Heart right ventricle (tissue), 16 donors: ENCODE measurements at regions not wholly inside any gene's neighbourhood (a gene's known extent, or its start where the extent isn't known, plus 50 kb on each side); places are given as distances from the start of the nearest gene placed in this dataset.
A peak's percentile ranks its signal among the peaks of the same experiment; 100 is the strongest.

Experiments used
- ATAC-seq, 8 donors: fragments of 200-7000 bp; cut with Tn5 transposase; one replicate each; pipeline ENCODE4 v1.9.1; 2020; ENCODE audit warnings: mild to moderate bottlenecking in 8 of 8, moderate library complexity in 8 of 8, moderate number of reproducible peaks in 1 of 8
- DNase-seq, 2 donors: peaks; one replicate each; pipeline ENCODE4 v3.0.0-alpha.2; 2020
- H3K27ac ChIP-seq, 10 donors: fragments of 200-600 bp; sonication (generic) in 2 of 10; one replicate each; pipeline versions ENCODE4 v1.5.0 to v1.8.0; 2020 to 2022; ENCODE audit warnings: mild to moderate bottlenecking in 3 of 10
- H3K27me3 ChIP-seq, 7 donors: fragments of 200-600 bp; one replicate each; pipeline ENCODE4 v1.8.0; 2021 to 2022; ENCODE audit warnings: mild to moderate bottlenecking in 2 of 7
- H3K36me3 ChIP-seq, 9 donors: fragments of 200-600 bp; sonication (generic) in 1 of 9; one replicate each; pipeline versions ENCODE4 v1.5.0 to v1.8.0; 2020 to 2022; ENCODE audit warnings: mild to moderate bottlenecking in 2 of 9
- H3K4me1 ChIP-seq, 9 donors: fragments of 200-600 bp; sonication (generic) in 1 of 9; one replicate each; pipeline versions ENCODE4 v1.5.0 to v1.8.0; 2020 to 2022; ENCODE audit warnings: mild to moderate bottlenecking in 4 of 9
- H3K4me3 ChIP-seq, 10 donors: fragments of 200-600 bp; sonication (generic) in 2 of 10; one replicate each; pipeline versions ENCODE4 v1.5.0 to v1.8.0; 2020 to 2022; ENCODE audit warnings: mild to moderate bottlenecking in 7 of 10, moderate library complexity in 2 of 10
- H3K9me3 ChIP-seq, 11 donors: fragments of 200-600 bp in 10 of 11; sonication (generic) in 2 of 11; one replicate each; pipeline versions ENCODE4 v1.5.0 to v1.8.0; 2013 to 2022; ENCODE audit warnings: mild to moderate bottlenecking in 2 of 11, control low read depth in 1 of 11, moderate library complexity in 1 of 11
- WGBS, 2 donors: extraction: QIAGEN DNeasy Blood & Tissue Kit; methylation state at CpG; one replicate each; pipeline ENCODE4 v1.1.7; 2013; ENCODE audit warnings: inconsistent platforms in 1 of 2; 5-methylcytosine and 5-hydroxymethylcytosine counted together
- intact Hi-C, 10 donors: fragments of 100-400 bp; cut with DNase I; formaldehyde crosslinking; loops; one replicate each; pipeline versions ENCODE4 v1.11.1 to v1.14.2; 2022
- TF ChIP-seq, protein P1 (sequence below), 9 donors: fragments of 200-600 bp; sonication (generic) in 2 of 9; IDR thresholded peaks; one replicate each; pipeline versions ENCODE4 v1.5.0 to v1.8.0; 2021 to 2022; ENCODE audit warnings: antibody characterized with exemption in 9 of 9, mild to moderate bottlenecking in 5 of 9, moderate library complexity in 1 of 9
- donor health status: Arrhythmogenic right ventricular cardiomyopathy.
- donor health status: ischemic (EF 13 %, LVEDD 7.1; RV severe dilation, severe dysfunction).
- donor health status: healthy with polysubstance abuse.
- donor health status: DM: no; HTN: yes; CAD: no.
- donor health status: DM: no; HTN: no; CAD: no.
- donor health status: ischemic (EF 25% LVEDD 6.9; RV normal size, moderate dysfunction).
- donor health status: ischemic (EF 25% LVEDD 5.7; RV mildly dilated, moderate dysfunction).
- donor health status: healthy.
- donor health status: DM: yes; HTN: yes; CAD: no.
- donor health status: Ischemic cardiomyopathy.
- donor health status: ischemic (EF 35%, LVEDD 5.7; RV mildly dilated, moderate dysfunction).
- donor health status: nonischemic (EF 11% LVEDD 7.7; RV severe dilation, severe dysfunction).
- donor health status: DM: yes; HTN: yes; CAD: no.
- donor health status: PGD.
- donor health status: ischemic (EF 29% LVEDD 5.4; RV normal size, mild dysfunction).
- donor health status: nonischemic (EF 23%, LVEDD 6.1; RV moderate dilation, normal function).

DNA sequence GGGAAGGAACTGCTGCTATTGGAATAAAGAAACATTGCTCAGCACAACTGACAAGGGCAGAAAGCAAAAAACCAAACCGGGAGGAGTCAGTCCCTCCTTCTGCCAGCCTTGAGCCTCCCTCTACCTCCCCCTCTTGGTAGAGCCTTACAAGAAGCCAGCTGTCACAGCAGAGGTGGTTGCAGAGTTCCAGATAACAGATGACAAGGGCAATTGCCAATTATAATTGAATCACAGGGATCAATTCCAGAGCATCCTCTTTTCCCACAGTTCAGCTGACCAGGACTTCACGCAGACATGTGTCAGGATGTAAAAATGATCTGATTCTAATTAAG lies 548.2 kb upstream of the LRRTM1 start:
- intact Hi-C loops = no loop called here
- H3K27ac ChIP-seq = no peak overlapping the region
- no peaks in the 10 kb centered on the region for H3K36me3 ChIP-seq
- DNase-seq (no peak), ATAC-seq (no peak)
- no peaks in the 10 kb centered on the region for H3K4me1 ChIP-seq
- H3K4me3 ChIP-seq = no peak overlapping the region
- WGBS, 2 donors = 41 to 44% methylated on average over 2 of the region's 2 CpGs
- H3K9me3 ChIP-seq = peaks cover 0 to 8% (median 0%) of the 10 kb centered on the region in 11 donors
- no peaks in the 10 kb centered on the region for H3K27me3 ChIP-seq
- TF ChIP-seq, protein P1, sequence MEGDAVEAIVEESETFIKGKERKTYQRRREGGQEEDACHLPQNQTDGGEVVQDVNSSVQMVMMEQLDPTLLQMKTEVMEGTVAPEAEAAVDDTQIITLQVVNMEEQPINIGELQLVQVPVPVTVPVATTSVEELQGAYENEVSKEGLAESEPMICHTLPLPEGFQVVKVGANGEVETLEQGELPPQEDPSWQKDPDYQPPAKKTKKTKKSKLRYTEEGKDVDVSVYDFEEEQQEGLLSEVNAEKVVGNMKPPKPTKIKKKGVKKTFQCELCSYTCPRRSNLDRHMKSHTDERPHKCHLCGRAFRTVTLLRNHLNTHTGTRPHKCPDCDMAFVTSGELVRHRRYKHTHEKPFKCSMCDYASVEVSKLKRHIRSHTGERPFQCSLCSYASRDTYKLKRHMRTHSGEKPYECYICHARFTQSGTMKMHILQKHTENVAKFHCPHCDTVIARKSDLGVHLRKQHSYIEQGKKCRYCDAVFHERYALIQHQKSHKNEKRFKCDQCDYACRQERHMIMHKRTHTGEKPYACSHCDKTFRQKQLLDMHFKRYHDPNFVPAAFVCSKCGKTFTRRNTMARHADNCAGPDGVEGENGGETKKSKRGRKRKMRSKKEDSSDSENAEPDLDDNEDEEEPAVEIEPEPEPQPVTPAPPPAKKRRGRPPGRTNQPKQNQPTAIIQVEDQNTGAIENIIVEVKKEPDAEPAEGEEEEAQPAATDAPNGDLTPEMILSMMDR (IDR thresholded peaks at IDR 0.05) = no peak

DNA sequence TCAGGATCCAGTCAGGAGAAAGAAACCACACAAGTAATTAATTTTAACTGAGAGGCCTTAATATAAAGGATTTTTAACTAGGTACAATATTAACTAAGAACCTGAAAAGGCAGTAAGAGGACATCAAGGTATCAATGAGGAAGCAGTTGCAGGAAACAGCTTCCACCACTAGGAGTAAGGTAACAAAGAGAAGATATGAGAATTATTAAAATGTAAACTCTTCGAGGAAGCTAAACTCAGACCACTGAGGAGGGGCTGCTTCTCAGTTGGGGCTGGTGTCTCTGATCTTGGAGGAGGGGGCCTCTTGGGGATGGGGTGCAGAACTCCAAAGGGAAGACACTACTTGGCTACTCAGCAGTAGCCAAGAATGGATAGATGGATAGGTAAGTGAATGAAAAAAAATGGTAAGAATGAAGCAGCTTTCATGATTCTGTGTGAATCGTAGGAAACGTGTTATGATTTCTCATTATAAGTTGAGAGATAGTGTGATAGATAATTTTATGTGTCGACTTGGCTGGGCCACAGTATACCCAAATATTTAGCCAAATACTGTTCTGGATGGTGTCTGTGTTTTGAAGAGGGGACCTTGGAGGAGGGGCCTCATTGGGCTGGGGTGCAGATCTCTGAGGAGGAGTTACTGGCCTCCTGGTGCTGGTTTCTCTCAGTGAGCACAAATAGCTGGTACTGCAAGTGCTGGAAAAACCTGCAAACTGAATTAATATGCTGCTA lies 547.7 kb upstream of the LRRTM1 start:
- intact Hi-C loops = no loop called here
- H3K9me3 ChIP-seq = peaks cover 0 to 8% (median 0%) of the 10 kb centered on the region in 11 donors
- TF ChIP-seq, protein P1 (IDR thresholded peaks at IDR 0.05) = no peak
- H3K4me3 ChIP-seq = no peak overlapping the region
- no peaks in the 10 kb centered on the region for H3K27me3 ChIP-seq
- no peak for DNase-seq
- no peak for ATAC-seq
- no peaks in the 10 kb centered on the region for H3K4me1 ChIP-seq
- 71 to 78% methylated on average over 4 of the region's 4 CpGs for WGBS, 2 donors
- H3K27ac ChIP-seq = no peak overlapping the region
- no peaks in the 10 kb centered on the region for H3K36me3 ChIP-seq

DNA sequence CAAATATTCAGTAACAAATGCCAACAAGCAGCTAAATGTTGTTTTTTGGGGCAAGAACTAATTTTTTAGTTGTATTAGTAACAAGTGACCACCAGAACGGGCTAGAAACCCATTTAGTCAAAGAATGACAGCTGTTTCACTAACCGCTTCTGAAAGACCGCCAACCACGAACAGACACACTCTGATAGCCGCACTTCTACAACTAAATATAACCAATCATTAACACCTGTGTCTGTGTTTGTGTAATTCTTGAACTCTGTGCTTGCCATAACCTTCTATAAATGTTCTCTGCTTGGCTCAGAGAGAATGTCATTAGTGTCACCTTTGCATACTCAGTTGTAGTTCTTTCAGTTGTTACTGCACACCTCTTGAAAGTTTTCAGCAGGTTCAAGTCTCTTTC lies 526.3 kb upstream of the LRRTM1 start:
- DNase-seq = no peak
- 81 to 82% methylated on average over 5 of the region's 5 CpGs for WGBS, 2 donors
- Histone ChIP-seq H3K4me3 (no peak overlapping the region), H3K27ac (no peak overlapping the region), H3K9me3 (no peaks in the 10 kb centered on the region), H3K36me3 (no peaks in the 10 kb centered on the region), H3K27me3 (no peaks in the 10 kb centered on the region), H3K4me1 (no peaks in the 10 kb centered on the region)
- intact Hi-C loops = no loop called here
- TF ChIP-seq, protein P1 (IDR thresholded peaks at IDR 0.05) = no peak
- peak in 1 of 8 donors; percentile 42 for ATAC-seq

DNA sequence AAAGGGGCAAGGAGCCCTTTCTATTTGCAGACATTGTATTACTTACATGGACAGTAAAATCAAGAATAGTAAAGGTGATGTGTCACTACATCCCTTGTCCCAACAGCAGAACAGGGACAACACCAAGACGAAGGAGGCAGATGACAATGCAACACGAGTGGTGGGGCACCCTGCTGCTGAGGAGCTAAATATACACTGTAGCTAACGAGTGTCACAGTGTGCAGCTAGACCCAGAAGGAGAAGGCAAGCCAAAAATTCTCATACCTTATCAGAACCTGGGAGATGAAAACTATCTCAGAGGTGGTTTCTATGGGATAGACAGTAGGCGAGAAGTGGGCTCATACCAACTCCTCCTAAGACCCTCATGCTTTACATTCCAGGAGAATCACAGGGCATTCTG lies 518.4 kb upstream of the LRRTM1 start:
- no peak for DNase-seq
- ATAC-seq = peak in 1 of 8 donors; percentile 47
- no peaks in the 10 kb centered on the region for H3K4me1 ChIP-seq
- intact Hi-C loops = no loop called here
- H3K36me3 ChIP-seq = no peaks in the 10 kb centered on the region
- H3K27me3 ChIP-seq = no peaks in the 10 kb centered on the region
- H3K27ac ChIP-seq = no peak overlapping the region
- H3K9me3 ChIP-seq = peaks cover 0 to 32% (median 8%) of the 10 kb centered on the region in 11 donors
- 35 to 44% methylated on average over 4 of the region's 4 CpGs for WGBS, 2 donors
- TF ChIP-seq, protein P1 (IDR thresholded peaks at IDR 0.05) = no peak
- H3K4me3 ChIP-seq = no peak overlapping the region
